GM19043 (cell line): ENCODE measurements at regions not wholly inside any gene's neighbourhood (a gene's known extent, or its start where the extent isn't known, plus 50 kb on each side); places are given as distances from the start of the nearest gene placed in this dataset.

Experiments used
- ATAC-seq: cut with Tn5 transposase; IDR thresholded peaks from one replicate; pipeline ENCODE4 v1.9.1; 2021; ENCODE audit warnings: low read depth; ENCODE audit not compliant: unreplicated experiment

GRCh38 chr11:19566583-19567379 lies 145.9 kb upstream of the NAV2 start:
- ATAC-seq = no peak

- ATAC-seq = no peak
Observed at GRCh38 chr11:19565639-19566038, 147.0 kb upstream of the NAV2 start.

GRCh38 chr11:19562156-19562555 lies 150.5 kb upstream of the NAV2 start:
- no peak for ATAC-seq

- ATAC-seq = no peak
Observed at GRCh38 chr11:19561011-19561410, 151.6 kb upstream of the NAV2 start.

DNA sequence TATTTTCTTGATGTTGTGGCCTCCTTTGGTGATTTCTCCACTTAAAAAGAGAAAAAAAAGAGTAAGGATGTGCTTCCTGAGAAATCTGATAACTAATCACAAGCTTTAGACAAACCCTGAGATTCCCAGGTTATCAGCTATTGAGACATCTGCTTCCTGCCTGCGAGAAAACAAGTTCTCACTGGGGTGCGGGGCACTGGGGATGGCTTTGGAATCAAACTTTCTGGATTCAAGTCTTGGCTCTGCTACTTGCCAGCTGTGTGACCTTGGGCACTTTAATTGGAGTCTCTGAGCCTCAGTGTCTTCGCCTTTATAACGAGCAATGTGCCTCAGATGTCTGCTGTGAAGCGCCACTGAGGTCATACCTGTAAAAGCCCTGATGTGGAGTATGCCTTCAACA lies 152.5 kb upstream of the NAV2 start:
- no peak for ATAC-seq

DNA sequence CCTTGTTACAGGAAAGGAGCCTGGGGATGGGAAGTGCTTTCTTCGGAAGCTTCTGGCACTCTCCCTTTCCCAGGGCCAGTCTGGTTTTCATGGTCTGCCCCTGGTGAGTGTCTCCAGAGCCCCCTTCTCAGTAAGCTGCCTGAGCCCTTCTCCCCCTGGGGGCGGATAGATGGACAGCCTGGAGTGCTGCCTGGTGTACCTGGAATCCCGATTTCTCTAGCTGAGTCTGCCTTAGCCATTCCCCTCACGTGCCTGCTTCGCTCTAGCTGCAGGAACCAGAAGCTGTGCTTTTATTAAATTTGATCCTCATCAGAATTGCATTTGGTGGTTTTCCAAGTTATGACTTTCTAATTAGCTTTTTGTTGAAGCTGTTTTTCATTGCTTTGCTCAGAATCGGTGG lies 152.9 kb upstream of the NAV2 start:
- ATAC-seq = no peak

DNA sequence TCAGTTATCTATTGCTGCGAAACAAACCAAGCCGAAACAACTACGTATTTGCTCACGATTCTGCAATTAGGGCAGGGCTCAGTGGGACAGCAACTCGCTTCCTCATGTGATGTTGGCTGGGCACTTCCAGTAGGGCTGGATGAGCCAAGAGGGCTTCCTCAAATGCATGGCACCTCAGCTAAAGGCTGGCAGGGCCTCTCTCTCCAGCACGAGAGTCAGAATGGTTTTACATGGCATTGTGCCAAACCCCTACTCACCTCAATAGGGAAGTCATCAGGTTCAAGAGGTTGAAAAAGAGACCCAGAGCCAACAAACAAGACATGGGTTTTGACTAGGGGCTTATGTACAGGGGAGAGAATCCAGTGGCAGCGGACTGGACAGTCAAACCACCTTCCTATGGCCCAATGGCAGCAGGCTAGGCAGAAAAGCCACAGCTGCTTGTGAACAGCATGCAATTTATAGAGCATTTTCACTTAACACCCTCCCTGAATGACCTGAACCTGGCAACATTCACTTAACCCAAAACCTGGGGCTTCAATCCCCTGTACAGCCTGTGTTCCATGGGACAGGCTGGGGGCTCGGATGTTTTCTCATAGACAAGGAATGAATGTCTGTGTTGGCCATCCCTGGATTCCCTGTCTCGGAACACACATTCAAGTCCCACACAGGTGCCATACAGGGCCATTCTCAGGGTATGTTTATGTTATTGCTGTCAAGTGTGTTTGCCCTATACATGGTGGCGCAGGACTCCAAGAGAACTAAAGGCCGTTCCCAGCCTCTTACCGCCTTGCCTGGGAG lies 154.2 kb upstream of the NAV2 start:
- no peak for ATAC-seq

- ATAC-seq = no peak
Observed at GRCh38 chr11:19557720-19558140, 154.9 kb upstream of the NAV2 start.

DNA sequence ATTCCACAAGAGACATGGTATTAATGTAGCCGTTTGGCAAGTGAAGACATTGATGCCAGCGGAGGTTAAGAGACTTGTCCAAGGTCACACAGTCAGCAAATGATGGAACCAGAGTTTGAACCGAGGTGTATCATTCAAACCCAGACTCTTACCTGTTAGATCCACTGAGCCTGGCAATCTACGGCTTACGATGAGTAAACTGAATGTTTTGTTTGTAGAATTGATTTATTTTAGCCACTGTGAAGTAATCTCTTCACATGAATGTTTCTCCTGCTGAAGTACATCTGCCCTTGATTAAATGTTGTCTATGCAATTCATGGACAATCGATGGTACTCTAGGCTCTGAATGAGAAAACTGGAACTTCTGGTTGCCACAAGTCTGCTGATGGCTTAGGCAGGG lies 155.5 kb upstream of the NAV2 start:
- ATAC-seq = no peak

DNA sequence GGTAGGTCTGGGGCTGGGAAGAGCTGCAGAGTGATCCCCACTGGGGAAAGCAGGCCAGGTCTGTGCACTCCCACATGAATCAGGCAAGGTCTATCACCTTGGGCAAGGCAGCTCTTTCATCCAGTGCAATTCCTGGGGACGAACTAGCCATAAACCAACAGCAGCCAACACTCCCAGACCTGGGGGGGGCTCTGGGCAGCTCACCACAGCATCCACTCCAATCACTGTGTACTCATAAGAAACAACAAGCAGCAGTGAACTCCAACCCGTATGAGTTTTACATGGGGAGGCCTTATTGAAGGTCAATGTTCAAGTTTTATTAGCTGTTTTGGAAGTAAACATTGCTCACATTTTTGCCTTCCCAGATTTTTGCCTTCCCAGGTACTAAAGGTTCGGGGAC lies 157.4 kb upstream of the NAV2 start:
- no peak for ATAC-seq

DNA sequence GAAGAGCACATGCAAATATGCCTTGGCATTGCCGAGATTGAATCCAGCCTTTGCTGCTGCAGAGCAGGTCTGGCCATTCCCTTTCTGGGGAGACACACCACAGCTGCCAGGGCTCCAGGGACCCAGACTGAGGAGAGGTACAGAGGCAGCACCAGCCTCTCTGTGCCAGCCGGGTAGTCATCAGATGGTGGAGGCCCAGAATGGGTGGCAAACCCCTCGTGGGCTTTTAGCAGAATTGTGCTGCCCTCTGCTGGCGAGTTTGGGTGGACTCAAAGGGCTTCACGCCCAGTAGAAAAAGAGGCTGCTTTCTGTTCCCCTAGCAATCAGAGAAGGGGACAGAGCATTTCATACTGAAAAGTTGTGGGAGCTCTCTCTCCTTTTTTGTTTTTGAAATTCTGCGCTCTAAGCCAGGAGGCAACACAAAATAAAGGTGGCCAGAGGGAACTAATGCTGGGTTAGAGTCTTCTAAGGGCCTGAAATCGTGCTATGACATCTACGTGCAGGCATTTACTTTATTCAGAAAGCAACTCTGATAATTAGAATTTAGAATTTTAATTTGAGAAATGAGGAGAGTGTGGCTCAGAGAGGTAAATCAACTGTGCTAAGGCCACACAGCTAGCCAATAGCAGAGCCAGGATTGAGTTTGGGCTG lies 158.8 kb upstream of the NAV2 start:
- ATAC-seq = no peak

DNA sequence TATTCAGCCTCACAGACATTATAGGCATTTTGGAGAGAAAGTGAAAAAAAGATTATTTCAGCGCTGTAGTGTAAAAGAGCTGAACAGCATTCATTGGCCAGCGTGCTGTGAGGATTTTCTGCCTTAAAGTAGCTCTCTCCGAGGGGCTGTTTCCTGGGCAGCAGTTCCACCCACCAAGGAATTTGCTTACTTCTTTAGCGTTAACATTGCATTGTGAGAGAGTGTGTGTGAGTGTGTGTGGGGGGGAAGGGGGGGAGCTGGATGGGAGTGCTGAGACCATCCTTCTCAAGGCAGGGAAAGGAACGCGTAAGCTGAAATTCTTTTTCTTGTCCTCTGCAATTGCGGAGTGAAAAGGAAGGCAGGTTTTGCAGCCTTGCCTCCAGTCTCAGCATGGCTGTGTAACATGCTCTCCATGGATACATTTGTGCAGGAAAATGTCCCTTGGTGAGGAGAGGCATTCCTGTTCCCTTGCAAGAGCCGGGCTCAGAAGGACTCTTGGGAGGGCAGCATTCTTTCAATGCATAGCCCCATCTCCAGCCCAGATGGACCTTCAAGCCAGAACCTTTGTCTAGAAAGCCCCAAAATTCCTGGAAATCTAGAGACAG lies 159.9 kb upstream of the NAV2 start:
- no peak for ATAC-seq

DNA sequence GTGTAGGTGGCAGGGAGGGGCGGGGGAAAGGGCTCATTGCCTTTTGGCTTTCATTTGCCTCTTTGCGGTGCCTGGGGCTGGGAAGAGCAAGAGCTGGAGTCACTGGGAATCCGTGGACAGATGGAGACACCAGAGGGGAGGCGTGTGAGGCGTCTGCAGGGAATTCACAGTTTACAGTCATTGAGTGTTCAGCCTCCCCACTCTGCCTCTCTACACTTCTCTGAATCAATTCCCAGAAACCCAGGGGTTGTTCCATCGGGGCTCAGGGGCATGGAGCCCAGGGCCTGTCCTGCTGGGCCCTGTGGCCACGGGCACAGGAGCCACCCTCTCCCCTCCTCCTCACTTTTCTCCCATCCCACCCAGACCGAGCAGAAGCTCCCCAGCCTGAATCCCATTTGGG lies 160.5 kb upstream of the NAV2 start:
- no peak for ATAC-seq

GRCh38 chr11:19551457-19551856 lies 161.2 kb upstream of the NAV2 start:
- peak; percentile 57 for ATAC-seq

DNA sequence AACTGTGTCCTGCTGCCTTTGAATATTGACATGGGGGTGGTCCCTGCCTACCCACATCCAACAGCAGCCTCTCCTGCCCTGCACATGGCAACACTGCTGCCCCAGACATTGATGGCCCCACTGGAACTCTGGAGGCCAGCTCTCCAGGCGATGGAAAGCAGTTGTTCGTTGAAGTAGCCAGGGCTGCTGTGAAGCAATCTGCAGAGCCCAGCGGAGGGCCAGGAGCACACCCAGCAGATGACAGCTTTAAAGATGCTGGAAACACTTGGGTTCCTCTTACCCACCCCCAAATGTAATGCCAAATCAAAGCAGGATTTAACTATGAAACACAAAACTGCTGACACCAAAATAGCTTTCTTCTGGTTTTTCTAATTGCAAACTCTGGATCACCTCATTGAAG lies 165.6 kb upstream of the NAV2 start:
- no peak for ATAC-seq

GRCh38 chr11:19546325-19546724 lies 166.3 kb upstream of the NAV2 start:
- no peak for ATAC-seq

GRCh38 chr11:19541521-19542049 lies 171.1 kb upstream of the NAV2 start:
- no peak for ATAC-seq

GRCh38 chr11:19539861-19540260 lies 172.8 kb upstream of the NAV2 start:
- no peak for ATAC-seq

DNA sequence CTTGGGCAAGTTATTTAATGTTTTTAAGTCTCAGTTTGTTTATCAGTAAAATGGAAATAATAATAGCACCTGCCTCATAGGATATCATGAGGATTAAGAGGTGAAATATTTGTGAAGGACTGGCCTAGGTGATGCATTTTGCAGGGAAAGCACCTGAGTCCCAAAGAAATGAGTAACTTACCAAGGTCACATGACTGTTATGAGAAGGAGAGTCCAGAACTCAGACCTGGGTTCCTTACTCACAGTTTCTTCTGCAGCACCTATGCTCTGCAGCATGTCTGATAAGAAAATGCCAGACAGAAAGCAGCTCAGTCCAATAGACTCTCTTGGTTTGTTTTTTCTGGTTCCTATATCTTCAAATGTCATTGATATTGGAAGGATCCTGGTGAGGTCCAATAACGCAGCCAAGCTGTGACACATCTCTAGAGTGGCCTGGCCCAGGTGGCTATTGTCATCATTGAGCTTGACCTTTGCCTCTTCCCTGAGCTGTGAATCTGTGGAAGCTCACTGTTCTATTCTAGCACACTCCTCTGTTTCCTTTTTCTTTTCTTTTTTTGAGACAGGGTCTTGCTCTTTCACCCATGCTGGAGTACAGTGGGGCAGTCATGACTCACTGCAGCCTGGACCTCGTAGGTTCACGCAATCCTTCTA lies 174.7 kb upstream of the NAV2 start:
- ATAC-seq = no peak

DNA sequence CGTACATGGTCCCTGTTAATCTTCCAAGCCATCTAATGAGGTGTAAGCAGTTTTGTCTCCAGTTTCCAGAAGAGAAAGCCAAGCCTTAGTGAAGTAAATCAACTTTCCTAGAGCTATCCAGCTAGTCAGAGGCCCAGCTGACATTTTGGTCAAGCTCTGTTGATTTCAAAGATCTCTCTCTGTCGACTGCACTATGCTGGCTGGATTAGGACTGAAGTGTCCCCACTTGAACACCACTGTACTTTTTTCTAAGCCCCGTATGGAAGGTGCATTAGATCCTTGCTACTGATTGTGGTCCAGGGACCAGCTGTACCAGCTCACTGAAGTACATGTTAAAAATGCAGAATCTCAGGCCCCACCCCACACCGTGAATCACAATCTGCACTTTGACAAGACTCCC lies 176.5 kb upstream of the NAV2 start:
- ATAC-seq = no peak
